Mucosa of gallbladder (tissue), 1 donor: ENCODE measurements at regions not wholly inside any gene's neighbourhood (a gene's known extent, or its start where the extent isn't known, plus 50 kb on each side); places are given as distances from the start of the nearest gene placed in this dataset.

Experiments used
- DNase-seq: peaks from one replicate; pipeline ENCODE4 v3.0.0-alpha.2; 2020; ENCODE audit warnings: low spot score
- donor health status: DM: no; HTN: no; CAD: no.

DNA sequence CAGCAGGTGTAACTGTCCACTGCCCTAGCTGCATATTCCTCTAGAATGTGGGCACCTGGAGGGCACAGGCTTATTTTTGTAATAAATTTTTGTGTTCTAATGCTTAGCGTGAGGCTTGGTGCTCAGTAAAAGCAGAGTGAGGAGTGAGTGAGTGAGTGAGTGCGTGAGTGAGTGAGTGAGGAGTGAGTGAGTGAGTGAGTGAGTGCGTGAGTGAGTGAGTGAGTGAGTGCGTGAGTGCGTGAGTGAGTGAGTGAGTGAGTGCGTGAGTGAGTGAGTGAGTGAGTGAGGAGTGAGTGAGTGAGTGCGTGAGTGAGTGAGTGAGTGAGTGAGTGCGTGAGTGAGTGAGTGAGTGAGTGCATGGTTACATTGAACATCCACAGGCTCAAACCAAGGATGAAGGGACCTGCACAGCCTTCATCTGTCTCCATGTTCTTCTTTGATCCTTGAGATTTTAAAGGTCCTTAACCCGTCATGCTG is 371.5 kb downstream of the MED10 start:
- DNase-seq, result no peak

DNA sequence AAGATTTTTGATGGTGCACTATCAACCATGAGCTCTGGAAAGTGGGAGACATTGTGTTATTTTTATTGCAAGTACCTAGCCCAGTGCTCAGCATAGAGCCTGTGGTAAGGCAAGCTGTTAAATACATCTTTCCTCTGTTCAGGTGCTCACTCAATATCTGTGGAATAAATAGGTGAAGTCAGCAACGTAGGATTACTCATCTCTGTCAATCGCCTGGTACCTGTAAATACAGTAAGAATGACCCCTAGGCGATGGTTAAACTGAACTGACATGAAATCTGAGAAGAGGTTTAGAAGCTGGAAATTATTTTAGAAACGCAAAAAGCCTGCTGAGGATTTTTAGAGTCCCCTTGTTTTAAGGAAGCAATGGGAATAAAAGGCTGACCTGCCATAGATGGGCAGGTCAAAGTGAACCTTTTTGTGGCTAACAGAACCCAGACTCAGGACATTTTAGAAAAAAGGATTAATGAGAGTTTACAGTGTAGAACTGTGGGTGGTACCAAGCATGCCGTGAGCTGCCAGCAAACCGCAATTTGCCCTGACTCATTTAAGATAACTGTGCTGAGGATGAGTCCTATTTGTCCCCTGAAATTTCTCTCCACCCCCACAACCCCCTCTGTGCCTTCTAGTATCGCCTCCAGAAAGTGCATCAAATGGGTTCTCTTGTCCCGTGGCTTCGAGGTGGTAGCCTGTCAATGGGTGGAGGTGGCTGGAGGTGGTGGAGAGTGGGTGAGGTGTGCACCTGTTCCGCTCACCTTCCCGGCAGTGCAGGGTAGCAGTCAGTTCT is 375.1 kb downstream of the MED10 start:
- no peak for DNase-seq

DNA sequence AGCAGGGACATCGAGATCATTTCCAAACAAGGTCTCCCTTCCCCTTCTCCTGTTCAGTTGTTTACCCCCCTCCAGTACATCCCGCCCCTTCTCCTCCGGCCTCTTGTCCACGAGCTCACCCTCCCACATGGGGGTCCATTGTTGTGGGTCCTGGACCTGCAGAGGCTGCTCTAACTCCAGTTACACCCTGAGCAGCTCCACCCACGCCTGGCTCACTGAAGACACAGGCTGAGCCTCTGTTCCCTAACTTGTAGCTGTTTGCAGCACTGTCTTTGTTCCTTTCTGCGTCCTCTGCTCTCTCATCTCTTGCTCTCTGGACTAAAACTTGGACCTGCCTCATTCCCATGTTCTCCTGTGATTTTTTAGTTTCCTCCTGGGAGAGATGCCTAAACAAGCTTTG is 377.5 kb downstream of the MED10 start:
- no peak for DNase-seq

DNA sequence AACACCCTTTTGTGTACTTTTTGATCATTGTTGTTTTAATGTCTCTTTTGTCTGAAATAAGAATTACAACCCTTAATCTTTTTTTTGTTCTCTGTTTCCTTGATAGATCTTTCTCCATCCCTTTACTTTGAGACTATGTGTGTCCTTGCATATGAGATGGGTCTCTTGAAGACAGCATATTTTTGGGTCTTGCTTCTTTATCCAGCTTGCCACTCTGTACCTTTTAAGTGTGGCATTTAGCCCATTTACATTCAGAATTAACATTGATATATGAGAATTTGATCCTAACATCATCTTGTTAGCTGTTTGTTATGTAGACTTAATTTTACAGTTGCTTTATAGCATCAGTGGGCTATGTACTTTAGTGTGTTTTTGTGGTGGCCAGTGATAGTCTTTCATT is 382.5 kb downstream of the MED10 start:
- no peak for DNase-seq

DNA sequence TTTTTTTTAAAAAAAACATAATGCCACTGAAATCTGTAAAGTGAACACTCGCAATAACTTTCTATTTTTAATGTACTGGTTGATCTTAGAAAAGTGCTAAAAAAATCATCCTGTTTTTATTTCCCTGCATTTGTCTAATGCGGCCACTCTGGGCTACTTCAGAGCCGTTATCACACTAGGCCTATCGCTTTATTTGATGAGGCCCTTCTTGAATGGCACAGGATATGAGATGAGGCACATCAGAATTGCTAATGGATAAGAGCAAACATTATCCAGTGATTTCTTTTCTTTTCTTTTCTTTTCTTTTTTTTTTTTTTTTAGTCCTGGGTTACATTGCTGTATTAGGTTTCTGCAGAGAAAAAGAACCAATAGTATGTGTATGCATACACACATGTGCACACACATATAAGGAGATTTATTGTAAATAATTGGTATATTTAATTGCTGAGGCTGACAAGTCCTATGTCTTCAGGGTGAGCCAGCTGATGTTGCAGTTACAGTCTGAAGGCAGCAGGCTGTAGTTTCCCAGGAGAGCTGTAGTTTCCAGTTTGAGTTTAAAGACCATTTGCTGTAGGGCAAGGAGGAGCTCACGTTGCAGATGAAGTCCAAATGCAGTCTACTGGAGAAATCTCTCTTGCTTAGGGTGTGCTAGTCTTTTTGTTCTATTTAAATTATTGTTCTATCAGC is 391.7 kb downstream of the MED10 start:
- DNase-seq, result no peak

DNA sequence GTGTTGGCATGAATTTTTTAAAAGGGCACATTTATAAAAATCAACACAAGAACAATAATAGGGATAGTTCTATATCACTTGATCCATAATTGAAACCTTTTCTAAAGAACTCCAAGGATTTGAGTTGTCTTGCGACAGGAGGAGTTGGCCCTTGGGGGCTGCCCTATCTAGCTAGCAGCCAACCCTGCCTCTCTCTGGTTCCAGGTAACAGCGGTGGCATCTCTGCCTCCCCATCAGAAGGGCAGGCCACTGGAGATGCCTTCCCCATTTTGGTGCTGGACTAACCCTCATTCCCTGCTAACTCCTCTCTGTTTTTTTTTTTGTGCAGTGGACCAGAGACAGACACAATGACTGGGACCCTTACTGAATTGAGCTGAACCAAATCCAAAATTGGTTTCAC is 393.0 kb downstream of the MED10 start:
- no peak for DNase-seq

DNA sequence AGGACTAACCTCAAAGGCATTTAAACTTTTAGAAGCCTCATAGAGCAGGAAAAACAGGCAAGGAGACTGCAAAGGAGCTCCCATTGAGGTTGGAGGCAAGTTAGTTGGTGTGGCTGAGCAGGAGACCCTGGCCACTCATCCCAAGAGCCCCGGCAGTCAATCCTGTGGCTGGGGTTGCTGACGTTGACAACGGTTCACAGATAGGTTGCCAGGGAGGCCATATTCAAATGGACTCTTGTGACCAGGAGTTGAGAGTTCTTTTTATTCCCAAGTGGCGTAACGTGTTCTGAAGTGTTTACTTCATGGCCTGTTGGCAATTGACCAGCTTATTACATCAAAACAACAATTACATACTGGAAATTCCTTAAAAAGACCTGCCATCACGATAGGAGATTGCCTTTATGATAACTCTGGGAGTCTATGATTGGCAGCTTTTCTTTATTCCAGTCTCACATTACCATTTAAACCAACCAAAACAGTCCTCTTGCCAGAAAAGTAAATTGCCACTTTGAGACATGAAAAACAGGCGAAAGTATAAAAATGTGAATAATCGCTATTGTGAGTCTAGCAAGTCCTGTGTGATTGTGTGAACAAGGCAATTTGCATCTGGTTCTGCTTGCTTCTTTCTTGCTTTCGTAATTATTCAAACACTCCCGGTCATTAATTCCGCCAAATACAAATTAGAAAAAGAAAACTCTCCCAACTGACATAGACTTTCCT is 394.9 kb downstream of the MED10 start:
- DNase-seq, result no peak

DNA sequence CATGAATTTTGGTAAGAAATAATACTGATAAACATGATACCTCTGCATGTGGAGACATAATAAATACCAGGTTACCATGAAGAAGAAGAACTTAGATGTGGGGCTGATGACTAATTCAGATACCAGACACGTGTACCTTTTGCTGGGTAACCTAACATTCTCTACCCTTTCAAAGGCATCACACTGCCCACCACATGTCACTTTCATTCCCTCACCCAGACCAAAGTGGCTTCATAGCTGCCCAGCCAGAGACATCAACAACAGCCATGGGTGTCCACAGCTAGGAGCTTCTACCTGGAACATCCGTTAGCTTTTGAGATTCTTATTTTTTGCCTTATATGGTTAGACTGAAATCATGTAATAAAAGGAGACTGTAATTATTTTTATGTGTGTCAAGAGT is 396.8 kb downstream of the MED10 start:
- no peak for DNase-seq

DNA sequence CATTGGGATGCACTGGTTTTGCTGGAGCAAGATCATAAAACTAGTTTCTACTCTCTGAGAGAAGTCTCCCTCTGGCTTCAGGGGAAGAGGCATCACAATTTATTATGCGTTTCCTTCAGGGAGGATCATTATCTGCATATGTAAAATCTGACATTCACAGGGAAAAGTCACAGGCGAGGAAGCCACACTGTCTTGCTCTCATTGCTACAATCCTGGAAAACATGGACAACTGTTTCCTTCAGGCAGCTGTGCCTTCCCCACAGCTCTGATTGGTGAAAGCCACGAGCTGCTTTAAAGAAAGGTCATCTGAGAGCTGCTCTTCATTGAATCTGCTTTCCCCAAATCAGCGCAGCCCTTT is 397.8 kb downstream of the MED10 start:
- no peak for DNase-seq

DNA sequence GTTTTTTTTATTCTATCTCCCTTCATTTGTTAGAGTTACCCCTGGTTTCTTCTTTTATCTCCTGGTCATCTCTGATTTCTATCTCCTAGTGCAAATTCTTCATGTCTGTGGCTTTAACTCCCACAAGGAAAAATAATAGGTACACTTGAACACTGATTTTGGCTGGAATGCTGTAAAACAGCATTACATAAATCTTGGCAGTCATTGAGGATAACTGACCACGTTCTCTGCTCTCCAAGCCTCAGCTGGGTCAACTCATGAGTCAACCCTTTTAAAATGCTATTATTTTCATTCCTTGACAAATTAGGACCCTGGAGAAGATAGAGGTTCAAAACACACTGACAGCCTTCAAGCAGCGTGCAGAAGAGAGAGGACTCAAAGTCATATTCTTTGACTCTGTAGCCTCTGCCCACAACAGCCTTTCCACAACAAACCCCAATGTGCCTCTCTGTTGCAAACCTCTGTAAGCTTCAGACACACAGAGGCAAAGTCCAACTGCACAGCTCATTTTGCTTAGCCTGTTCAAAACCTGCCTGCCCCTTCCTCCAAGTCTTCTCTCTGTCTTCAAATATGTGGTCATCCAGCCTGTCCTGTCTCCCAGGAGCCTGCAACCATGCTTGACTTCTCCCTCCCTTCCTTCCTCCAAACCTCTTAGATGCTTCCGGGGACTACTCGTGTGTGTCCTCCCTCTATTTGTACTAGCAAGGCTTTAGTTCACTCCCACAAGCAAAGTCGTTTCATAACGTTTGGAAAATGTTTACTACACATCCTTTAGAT is 398.4 kb downstream of the MED10 start:
- no peak for DNase-seq

DNA sequence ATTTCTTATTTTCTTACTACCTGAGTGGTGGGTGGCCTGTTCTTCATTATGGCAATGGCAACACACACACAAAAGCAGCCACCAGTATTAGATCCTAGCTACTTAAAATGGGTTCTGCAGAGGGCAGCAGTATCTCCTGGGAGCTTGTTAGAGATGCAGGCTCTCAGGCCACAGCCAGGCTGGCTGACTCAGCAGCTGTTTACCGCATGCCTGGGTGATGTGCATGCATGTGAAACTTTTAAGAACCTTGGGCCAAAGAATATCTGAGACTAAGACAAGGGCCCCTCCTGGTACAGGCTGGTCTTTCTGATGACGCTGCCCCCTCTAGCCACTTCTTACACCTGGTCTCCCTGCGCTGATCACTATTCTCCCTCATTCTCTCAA is 399.0 kb downstream of the MED10 start:
- no peak for DNase-seq

DNA sequence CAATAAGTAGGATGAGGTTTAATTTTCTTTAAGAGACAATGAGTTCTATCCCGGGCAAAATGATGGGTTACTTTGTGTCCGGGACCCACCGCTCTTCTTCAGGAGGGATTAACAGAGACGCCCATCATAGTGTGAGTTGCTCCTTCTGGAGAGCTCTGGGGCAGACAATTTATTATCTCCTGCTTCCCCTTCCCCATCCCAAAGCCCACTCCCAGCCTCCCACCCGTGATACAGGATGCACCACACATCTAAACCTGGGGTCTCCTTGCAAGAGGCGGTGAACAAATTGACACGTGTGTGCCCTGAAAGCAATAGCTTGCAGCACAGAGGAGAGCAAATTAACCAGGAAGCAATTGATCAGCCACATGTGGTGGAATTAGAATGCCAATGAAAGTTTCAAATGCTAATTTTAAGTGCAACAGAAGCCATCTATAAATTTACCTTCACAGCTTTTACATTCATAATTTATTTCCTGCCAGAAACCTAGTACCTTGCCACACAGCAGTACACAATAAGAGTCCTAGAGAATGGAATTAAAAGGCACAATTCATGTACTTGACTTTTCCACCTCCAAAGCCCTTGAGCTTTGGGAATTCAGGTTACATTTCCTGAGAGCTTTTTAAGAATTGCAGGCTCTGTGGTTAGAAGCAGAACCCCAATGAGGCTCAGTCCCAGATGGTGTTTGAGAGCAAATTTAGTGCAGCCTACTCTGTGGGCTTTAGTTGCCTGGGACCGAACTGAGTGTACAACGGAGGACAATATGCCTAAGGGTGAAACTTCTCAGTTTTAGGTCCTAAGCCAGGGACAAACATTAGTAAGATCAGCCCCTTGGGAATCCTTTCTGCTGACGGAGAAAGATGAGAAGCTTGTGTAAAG is 399.6 kb downstream of the MED10 start:
- no peak for DNase-seq

DNA sequence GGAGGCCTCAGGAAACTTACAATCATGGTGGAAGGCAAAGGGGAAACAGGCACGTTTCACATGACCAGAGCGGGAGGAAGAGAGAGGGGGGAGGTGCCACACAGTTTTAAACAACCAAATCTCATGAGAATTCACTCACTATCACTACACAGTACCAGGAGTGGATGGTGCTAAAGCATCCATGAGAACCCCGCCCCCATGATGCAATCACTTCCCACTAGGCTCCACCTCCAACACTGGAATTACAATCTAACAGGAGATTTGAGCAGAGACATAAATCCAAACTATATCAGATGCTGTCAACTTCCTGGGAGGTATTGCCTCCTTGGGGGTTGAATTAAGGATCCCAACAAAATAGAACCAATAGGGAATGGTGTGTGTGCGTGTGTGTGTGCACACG is 407.1 kb downstream of the MED10 start:
- DNase-seq, result no peak

DNA sequence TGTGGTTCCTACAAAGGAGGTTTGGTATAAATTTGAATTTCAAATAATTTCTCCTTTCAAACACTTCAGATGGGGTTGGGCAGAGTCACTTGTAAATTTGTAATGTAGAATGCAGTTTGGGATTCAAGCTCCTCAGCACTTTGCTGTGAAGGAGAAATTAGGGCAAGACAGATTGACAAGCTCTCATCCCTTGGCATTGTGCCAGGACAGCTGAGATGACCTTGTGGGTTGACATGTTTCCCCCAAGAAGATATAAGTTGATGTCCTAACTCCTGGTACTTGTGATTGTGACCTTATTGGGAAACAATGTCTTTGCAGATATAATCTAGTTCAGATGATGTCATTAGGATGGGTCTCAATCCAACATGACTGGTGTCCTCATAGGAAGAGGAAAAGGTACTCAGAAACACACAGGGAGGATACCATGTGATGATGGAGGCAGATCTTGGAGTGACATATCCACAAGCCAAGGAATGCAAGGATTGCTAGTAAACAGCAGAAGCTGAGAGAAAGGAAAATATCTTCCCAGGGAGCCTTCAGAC is 408.3 kb downstream of the MED10 start:
- DNase-seq, result no peak

DNA sequence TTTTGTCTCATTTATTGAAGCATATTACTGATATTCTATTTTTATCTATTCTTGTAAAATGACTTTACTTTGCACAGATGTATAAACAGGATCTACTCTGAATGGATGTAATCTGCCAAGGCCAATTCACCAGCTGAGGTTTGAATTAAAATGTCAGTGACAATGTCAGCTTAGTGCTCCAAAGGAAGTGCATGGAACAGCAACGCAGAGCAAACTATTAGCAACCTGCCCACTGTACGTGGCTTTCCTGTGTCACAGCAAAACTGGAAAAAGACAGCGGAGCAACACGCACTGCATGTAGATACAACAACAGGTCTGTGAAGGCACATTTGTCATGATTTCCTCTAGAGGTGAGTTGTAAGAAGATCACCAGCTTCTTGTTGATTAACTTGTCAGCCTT is 409.4 kb downstream of the MED10 start:
- DNase-seq, result no peak

DNA sequence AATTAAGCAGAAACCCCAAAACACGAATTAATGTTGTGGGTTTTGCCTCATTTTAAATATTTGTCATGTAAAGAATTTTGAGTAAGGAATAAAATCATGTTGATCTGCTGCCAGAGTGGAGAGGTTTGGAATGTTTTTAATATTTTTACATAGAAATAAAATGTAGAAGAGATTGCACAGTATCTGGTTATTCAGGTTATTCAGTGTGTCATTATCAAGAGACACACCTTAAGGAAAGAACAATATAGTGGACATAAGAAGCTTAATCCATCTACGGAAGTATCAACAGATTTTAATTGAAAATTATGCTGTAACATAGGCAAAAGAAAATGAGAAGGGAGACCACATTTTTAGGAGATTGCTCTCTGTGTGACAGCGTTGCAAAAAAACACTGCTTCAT is 410.4 kb downstream of the MED10 start:
- DNase-seq, result no peak

DNA sequence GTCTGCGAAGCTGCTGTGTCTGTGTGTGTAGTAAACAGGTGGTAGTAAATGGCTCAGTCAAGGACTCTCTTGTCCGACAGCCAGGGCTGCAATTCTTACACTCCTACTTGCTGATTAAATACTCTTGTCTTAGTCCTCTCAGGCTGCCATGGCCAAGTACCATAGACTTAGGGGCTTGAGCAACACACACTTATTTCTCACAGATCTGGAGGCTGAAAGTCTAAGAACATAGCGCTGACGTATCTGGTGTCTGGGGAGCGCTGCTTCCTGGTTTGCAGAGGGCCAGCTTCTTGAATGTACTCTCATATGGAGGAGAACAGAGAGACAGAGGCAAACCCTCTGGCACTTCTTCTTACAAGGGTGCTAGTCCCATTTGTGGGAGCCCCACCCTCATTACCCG is 411.0 kb downstream of the MED10 start:
- DNase-seq, result no peak

DNA sequence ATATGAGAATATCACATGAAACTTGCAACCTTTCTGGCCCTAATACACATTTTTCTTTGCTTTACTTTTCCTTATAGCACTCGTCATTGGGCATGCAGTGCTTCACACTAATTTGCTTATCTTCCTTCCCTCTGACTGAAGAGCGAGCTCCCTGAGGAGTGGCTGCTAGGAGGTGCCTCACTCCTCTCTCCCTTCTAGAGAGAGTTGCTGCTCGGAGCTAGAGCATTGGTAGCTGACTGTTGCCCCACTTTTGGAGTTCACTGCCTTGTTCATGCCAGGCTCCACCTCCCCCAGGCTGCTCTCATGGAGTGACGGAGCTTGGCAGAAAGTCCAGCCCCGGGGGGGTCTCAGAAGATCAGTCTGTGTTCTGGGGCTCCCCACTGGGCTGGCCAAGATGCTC is 413.2 kb downstream of the MED10 start:
- no peak for DNase-seq

DNA sequence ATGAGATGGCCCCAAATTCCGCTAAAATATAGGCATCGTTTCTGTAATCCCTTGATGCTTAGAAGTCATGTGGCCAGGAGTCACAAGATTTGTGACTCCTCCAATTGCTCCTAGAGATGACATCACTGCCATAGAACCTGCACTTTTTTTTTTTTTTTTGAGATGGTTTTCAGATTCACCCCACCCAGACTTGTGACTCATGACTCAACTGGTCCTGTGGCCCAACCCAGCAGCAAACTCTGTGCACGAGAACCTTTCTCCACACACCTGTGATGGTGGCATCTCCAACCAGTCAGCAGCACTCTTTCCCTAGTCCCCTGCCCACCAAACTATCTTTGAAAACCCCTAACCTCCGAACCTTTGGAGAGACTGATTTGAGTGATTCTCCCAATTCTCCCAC is 414.0 kb downstream of the MED10 start:
- DNase-seq, result no peak

DNA sequence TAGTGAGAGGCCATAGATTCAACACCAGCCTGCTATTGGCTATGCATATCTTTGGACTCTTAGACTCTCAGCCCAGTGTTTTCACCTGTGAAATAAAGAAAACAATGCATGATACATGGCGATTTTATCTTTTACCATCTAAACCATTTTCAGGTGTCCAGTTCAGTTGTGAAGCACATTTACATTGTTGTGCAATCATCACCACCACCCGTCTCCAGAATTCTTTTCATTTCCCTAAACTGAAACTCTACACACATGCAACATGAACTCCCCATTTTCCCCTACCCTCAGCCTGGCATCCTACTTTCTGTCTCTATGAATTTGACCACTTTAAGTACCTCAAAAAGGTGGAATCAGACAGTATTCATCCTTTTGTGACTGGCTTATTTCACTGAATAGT is 420.6 kb downstream of the MED10 start:
- DNase-seq, result no peak

DNA sequence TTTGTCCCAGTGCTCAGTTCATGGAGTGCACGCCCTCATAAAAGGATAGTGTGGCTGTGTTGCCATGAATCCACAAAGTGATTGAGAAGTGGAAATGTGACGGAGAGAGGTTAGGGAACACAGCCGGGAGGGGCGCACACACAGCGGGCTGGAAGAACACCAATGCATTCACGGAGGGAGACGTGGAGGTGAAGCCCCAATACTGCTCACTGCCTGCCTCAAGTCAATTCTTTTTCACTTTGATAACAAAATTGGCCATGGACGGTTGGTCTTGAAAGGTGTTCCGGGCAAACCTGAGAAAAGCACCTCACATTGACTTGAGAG is 424.1 kb downstream of the MED10 start:
- no peak for DNase-seq
